ENCODE measurements at regions not wholly inside any gene's neighbourhood (a gene's known extent, or its start where the extent isn't known, plus 50 kb on each side); places are given as distances from the start of the nearest gene placed in this dataset.
"Not testable (repeated sequence)": the region's sequence is repeated elsewhere in the genome, so short reads cannot be mapped to it uniquely, and the experiment has no call there.

DNA sequence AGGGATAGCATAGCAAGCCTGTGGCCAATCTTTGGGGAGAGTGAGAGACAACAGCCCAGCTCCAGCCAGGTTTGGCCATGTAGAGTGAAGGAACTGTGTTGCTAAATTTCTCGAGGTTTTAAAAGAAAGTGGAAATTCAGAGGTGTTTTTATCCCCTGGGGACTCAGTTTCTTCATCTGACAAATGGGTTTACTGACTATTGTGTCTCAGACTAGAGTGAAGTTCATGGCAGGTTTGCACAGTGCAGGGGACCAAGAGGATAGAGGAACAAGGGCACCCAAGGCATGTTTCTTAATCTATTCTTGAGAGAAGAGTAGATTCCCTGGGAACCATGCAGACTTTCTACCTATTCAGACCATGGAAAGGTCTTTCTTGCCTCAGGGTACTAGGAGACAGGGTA is 555.8 kb upstream of the C16orf82 start:
- no peak for DNase-seq

DNA sequence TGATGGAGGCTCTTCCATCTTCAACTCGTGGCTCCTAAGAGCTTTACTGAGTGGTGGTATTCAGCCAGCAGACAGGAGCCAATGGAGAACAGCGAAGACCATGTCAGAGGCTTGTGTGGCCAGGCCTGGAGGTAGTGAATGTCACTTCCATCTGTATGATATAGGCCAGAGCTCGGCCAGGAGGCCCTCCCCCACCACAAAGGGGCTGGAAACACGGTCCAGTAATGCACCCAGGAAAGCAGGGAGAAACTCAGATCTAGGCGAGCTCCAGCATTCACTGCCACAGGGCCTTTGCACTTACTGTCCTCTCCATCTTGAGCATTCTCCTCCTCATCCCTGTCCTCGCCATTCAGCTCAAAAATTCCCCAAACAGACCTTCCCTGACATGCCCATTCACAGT is 555.3 kb upstream of the C16orf82 start:
- no peak for DNase-seq

DNA sequence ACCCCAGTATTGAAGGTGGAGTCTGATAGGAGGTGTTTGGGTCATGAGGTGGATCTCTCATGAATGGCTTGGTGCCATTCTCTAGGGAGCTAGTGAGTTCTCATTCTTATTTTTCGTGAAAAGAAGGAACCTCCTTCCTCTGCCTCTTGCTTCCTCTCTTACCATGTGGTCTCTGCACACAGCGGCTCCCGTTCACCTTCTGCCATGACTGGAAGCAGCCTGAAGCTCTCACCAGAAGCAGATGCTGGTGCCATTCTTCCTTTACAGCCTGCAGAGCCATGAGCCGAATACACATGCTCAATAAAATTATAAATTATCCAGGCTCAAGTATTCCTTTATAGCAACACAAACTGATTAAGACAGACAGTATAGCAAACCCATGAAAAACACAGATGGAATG is 545.1 kb upstream of the C16orf82 start:
- no peak for DNase-seq

DNA sequence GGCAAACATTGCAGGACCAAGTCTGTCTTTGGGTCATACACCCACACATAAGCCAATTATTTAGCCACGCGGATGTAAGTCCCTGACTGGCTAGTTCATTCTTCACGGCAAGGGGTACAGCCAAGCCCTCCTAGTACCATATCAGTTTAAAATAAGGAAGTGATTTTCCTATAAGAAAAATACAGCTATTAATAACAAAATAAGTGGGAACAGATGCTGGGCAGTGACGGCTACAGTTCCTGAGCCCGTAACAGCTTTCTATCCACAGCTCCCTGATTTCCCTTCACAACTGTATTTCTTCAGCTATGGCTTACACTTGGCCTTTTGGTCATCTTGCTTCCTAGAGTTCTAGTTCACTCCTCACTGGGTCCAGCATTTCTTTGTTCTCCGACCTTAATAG is 542.4 kb upstream of the C16orf82 start:
- no peak for DNase-seq

DNA sequence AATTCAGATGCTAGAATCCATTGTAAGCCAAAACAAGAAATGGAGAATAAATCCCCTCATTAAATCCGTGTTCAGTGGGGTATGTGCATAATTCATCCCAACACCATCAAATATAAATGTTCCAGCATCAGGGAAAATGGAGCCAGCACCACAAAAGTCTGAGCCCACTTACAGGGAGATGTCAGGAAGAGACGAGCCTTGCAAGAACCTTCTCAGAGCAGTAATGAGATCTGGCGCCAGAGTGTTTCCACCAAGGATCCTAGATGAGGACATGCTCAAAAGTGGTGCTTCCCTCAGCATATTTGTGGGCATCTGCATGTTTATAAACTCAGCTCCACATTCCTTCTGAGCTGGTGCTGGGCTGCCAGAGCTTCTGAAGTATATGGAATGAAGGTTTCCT is 541.9 kb upstream of the C16orf82 start:
- no peak for DNase-seq

DNA sequence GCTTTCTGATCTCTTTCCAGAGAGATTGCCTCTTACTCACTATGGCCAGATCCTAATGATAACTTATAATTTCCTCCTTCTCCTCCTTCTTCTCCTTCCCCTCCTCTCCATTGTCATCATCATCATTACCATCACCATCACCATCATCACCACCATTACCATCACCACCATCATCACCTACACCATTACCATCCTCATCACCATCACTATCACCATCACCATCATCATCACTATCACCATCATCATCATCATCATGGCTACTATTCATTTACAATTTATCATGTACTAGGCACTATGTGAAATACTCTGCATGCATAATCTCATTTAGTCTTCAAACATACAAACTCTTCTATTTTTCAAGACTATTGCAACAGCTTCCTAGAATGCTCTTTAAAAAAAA is 540.9 kb upstream of the C16orf82 start:
- DNase-seq, result no peak

DNA sequence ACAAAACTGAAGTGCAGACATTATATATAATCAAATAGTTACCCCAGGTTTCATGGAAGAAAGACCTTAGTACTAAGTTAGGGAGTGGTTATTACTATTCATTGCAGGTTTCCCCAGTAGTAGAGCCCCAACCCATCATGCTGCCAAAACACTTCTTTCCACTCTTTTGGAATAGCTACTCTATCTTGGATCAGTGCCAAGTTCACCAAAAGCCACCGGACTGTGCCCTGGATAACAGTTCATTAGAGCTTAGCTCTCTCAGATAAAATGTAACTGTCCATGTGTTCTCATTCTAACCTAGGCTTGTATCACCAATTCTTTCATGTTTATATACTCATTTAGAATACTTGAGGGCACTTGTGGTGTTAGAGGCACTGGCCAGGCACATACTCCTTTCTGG is 540.1 kb upstream of the C16orf82 start:
- DNase-seq, result no peak

DNA sequence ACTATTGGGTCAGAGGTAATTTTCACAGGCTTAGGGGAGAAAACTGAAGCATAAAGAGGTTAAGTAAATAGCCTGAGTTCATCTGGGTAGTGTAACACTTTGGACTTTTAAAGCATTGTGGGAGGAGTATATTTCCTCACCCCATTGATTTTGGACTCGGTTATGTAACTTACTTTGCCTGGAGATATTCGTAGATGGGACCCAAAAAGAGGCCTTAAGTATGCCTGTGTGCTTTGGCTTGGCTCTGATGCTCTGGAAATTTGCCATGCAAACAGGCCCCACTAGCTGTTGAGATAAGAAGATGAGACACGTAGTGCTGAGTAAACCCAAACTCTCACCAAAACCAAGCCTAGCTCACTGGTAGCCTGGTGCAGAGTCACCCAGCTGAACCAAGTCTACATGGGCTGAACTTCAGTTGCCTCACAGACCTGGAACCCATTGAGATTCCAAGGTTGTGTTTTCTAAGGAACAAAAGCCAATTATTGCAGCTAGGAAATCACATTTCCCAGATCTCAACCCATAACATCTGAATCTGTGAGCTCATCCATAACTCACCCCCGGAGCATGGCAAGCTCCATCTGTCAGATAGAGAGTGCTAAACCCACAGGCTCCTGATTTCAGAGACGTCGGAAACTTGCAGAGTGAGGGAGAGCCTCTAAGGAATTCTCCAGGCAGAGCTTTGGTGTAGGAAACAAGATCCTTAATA is 536.0 kb upstream of the C16orf82 start:
- DNase-seq, result no peak

DNA sequence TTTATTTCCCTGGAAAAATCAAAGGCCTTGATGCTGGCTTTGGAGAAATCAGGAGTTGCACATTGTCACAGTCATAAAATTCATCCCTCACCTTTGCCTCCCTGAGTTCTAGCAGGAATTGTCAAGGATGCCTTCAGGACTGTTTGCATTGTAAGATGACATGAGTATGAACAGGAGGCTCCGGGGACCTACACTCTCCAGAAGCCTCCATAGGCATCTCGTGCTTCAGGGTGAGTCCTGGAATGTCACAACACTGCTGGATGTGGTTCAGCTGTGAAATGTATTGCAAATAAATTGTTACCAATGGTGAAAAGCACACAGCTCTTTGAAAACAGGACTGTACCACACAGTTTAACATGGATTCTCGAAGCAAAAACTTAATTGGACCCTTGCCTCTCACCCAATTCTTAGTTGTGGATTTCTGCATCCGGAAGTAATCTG is 535.4 kb upstream of the C16orf82 start:
- no peak for DNase-seq

DNA sequence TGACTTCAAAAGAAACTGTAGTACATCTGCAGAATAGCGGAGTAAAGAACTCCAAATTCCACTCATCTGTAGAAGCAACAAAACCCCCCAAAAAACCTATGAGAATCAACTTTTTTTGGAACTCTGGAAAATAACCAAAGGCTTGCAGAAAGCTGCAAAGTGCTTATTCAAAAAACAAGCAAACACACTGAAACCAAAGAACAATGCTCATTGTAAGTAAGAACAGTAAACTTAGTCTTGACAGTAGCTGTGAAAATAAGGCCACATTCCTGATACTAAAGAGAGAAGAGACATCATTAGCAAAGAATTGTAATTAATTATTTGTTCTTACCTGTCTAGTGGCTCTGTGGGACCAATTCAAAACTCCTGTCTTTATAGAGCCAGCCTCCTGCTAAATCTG is 534.3 kb upstream of the C16orf82 start:
- DNase-seq, result no peak

DNA sequence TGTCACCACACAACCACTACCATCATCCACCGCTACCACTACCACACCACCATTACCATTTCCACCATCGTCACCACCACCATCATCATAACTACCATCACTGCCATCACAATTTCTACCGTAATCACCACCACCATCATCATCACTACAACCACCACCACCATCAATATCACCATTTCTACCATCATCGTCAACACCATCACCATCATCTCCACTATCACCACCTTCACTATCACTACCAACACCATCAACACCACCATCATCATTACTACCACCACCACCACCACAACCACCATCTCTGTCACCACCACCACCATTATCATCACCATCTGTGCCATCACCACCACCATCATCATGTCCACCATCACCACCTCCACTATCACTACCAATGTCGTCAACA is 524.5 kb upstream of the C16orf82 start:
- DNase-seq, result no peak

DNA sequence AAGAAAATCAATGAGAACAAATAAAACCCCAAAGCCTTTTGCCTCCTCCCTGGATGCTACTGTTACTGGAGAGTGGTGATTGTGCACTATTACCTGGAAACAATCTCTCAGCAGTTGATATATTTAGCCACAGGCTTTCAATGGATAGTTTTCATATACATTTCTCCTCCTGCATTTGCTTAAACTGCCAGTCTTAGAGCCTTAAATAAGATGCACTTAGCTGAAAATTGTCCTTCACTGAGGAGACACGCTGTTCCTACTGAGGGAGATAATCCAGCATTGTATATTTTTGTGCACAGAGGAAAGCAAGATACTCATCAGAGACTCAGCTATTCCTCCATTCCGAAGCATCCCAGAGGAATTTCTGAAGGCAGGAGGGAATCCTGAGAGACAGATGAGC is 520.2 kb upstream of the C16orf82 start:
- DNase-seq, result no peak

DNA sequence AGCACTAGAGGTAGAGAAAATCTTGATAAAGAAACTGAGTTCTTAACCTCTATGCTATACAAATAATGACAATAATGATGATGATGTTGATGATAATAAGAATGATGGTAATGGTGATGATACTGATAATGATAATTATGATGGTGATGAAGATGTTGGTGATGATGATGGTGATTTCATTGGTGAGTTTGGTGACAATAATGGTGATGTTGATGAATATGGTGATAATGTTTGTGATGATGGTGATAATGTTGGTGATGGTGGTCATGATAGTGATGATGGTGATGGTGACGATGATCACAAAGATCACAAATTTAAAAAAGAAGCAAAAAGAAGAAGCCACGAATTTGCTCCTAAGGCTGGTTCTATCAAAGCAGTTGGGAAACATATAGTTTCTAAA is 519.0 kb upstream of the C16orf82 start:
- no peak for DNase-seq

DNA sequence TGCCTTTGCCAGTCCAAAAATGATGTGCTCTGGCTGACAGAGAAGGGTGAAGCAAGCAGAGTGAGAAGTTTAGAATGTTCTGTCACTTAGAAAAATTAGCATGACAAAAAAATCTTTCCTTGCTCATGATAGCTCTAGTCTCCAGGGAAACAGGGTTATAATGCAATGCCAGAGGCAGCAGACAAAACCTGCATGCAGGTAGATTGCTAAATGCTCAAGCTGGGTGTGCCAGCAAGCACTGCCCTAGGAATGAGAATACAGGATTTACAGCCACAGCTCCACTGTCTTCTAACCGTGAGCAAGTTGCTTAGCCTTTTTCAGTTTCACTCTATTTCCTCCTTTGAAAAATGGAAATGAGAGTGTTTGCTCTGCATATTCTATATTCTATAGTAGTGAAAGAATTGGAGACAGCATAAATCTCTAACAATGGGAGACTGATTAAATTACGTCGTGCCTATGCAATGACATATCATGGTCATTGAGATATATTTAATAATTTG is 516.6 kb upstream of the C16orf82 start:
- DNase-seq, result no peak

DNA sequence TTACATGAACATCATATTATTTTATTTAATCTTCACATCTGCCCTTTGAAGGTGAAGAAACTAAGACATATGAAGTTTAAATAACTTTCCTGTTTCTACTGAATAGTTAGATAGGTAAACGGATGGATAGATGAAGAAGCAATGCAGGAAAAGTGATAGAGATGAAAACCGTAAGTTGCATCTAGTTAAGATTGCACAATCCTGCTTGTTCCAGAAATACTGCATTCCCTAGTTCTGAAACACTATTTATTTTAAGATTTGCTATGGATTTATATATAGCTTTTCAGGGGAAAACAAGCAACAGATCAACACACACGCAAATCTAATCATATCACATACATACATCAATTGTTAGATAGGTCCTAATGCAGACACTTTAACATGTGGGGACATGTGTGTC is 512.7 kb upstream of the C16orf82 start:
- DNase-seq, result no peak

DNA sequence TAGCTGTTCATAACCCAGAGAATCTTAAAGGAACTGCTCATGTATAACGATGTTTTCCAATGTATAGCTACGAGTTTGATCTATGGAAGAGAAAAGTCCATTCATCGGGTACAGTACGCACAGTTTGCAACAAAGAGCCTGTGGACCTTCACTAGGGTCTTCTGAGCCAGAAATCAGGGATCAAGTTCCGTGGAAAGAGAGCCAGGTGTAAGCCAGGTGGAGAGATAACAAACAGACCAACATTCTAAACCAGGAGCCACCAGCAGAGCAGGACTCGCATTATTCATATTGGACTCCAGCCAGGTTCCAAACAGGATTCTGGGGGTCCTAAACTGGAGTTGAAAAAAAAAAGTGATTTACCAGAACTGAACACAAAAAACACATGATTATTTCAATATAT is 505.4 kb upstream of the C16orf82 start:
- no peak for DNase-seq

DNA sequence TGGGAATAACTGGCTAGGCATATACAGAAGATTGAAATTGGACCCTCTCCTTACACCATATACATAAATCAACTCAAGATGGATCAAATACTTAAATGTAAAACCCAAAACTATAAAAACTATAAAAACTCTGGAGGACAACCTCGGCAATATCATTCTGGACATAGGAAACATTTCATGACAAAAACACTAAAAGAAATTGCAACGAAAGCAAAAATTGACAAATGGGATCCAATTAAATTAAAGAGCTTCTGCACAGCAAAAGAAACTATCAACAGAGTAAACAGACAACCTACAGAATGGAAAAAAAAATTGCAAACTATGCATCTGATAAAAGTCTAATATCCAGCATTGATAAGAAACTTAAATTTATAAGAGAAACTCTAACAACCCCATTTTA is 503.7 kb upstream of the C16orf82 start:
- no peak for DNase-seq

DNA sequence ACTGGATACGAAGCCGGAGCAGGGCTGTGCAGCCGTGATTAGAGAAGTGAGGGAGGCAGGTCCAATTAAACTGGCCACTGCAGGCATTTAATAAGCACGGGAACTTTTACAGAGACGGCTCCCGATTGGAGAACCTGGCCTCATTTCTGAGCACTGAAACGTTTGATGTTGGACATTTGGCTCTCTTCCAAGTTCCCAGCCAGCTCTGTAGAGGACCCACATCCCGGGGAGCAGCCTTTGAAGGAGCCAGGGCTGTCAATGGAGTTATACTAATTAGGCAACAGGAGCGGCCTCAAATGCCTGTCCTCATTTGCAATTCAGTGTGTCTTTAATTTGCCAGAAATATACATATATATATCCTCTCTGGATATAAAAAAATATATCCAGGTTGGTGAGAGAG is 499.4 kb upstream of the C16orf82 start:
- no peak for DNase-seq

DNA sequence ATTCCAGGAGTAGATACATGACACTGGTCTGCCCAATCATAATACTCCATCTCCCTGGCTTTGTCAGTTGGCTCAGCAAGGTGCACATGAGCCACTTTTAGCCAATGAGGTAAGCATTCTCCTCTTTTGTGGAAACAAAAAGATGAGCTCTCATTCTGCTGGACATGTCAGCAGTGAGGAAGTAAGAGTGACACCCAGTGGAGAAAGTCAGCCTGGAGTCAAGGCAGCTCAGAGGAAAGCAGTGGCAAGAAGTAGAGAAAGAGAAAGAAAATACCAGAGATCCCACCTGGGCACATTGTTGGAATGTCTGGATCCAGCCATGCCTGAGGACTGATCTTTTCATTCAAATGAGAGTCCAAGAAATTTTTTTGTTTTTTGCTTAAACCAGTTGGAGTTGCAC is 496.9 kb upstream of the C16orf82 start:
- peak in 1 of 2 experiments; percentile 5 for DNase-seq

DNA sequence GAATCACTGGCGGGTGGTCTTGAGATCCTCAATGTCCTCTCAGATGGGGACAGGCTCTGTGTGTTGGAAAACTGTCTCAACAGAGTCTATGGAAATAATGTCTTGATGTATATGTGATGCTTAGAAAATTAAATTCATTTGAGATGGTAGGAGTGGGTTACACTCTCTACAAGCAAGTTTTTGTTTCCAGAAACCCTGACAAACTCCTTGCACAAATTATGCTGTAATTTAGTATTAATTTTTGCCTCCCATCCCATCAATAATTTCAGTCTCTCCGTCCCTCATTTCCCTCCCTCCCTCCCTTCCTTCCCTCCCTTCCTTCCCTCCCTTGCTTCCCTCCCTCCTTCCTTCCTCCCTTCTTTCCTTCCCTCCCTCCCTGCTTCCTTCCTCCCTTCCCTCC is 488.0 kb upstream of the C16orf82 start:
- no peak for DNase-seq

DNA sequence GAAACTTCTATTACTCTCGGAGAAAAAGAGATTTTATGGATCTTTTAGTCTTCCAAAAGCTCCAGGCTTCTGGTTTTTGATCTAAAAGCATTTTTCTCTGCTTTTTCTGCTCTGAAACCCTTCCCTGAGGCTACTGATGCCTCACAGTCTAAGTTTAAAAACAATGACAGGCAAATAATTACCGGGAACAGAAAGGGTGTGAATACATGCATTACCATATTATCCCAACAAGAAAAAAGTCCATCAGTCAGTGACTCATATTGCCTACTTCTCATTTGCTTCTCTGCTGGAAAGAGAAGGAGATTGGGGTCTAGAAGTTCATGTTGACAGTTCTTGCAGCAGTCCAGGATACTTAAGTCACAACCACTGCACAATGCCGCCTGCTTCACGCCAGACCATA is 482.9 kb upstream of the C16orf82 start:
- DNase-seq, result no peak

DNA sequence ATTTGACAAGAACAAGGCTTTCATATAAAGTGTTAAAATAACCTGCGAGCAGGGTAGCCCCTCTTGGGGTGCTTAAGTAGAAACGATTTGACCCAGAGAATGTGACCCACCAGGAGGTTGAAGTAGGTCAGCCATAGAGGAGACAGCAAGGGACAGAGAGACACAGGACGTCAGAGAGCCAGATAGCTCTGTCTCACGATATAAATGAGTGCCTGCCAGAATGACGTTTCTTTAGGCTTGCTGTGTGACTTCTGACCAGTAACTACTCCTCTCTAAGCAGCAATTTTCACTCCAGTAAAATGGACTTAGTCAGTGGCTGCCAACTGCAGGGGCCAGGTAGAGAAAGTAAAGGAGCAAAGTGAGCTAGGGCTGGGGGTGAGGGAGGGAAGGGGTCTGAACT is 473.0 kb upstream of the C16orf82 start:
- no peak for DNase-seq

DNA sequence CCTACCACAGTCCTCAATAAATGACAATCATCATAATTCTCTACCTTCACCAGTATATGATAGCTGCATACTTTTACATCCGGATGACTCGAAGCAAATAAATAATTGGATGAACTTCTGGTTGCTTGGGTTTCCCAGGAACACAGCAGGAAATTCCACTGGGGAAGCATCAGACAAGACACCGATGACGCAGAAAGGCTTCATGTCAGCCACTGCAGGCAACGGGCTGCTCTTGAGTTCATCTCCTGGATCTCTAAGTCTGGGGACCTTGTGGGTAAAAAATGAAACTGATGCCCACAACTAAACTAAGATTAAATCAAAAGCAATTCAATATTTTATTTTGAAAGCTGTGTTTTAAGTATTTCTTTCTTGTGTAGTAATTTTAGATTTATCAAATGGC is 472.1 kb upstream of the C16orf82 start:
- DNase-seq, result no peak

DNA sequence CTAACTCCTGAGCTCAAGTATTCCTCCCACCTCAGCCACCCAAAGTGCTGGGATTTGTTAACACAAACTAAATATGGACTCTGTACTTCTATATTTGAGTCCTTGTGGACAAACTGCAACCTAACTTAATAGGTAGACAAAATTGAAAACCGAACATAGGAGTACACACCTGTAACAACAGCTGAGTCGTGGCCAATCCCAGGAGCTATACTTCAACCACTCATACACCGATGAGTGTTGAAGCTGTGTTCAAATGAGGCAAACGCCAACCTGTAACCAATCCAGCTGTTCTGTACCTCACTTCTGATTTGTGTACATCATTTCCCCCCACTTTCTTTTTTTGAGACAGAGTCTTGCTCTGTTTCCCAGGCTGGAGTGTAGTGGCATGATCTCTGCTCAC is 471.5 kb upstream of the C16orf82 start:
- no peak for DNase-seq

DNA sequence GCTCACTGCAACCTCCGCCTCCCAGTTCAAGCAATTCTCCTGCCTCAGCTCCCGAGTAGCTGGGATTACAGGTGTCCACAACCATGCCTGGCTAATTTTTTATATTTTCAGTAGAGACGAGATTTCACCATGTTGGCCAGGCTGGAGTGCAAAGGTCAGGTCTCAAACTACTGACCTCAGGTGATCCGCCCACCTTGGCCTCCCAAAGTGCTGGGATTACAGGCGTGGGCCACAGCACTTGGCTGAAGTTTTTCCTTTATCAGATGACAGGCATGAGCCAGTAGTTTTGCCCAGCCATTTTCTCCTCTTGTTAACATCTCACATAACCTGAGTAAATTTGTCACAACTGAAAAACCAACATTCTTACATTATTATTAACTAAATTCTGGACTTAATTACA is 470.7 kb upstream of the C16orf82 start:
- DNase-seq, result not testable (repeated sequence)

Data from NCI-H1930 (cell line).